Mesenchymal stem cell (in vitro differentiated cells and primary cell): ENCODE measurements at regions not wholly inside any gene's neighbourhood (a gene's known extent, or its start where the extent isn't known, plus 50 kb on each side); places are given as distances from the start of the nearest gene placed in this dataset.
A peak's percentile ranks its signal among the peaks of the same experiment; 100 is the strongest.

ENCODE experiments used
- DNase-seq: peaks from one replicate; pipeline ENCODE4 v3.0.0-alpha.2; 2013
- H2AFZ ChIP-seq: one replicate; pipeline ENCODE4 v1.6.1; 2013; ENCODE audit warnings: low read depth, mild to moderate bottlenecking, control low read depth, inconsistent platforms, low read length, moderate library complexity
- H2AK5ac ChIP-seq: 2 replicates; pipeline ENCODE4 v1.6.1; 2013; ENCODE audit warnings: low read length, moderate library complexity, mild to moderate bottlenecking, inconsistent platforms; ENCODE audit not compliant: severe bottlenecking
- H2BK120ac ChIP-seq: one replicate; pipeline ENCODE4 v1.6.1; 2013; ENCODE audit warnings: low read depth, mild to moderate bottlenecking, inconsistent platforms, low read length, moderate library complexity
- H2BK12ac ChIP-seq, 2 experiments: one replicate each; pipeline ENCODE4 v1.6.1; 2013; ENCODE audit warnings: inconsistent platforms in 2 of 2, low read length in 2 of 2, mild to moderate bottlenecking in 2 of 2, moderate library complexity in 2 of 2, control low read depth in 1 of 2
- H2BK15ac ChIP-seq: one replicate; pipeline ENCODE4 v1.6.1; 2013; ENCODE audit warnings: mild to moderate bottlenecking, low read depth, inconsistent platforms; ENCODE audit not compliant: poor library complexity, severe bottlenecking
- H2BK5ac ChIP-seq: 2 replicates; pipeline ENCODE4 v1.6.1; 2013; ENCODE audit warnings: low read depth, mild to moderate bottlenecking, low read length, control low read depth, inconsistent platforms; ENCODE audit not compliant: poor library complexity, severe bottlenecking
- H3K14ac ChIP-seq, 2 experiments: one replicate each; pipeline ENCODE4 v1.6.1; 2013; ENCODE audit warnings: inconsistent platforms in 2 of 2, low read length in 2 of 2, control low read depth in 1 of 2, mild to moderate bottlenecking in 1 of 2, moderate library complexity in 1 of 2
- H3K18ac ChIP-seq, 2 experiments: one replicate each; pipeline ENCODE4 v1.6.1; 2013; ENCODE audit warnings: inconsistent platforms in 2 of 2, low read length in 2 of 2, control low read depth in 1 of 2, low read depth in 1 of 2, mild to moderate bottlenecking in 1 of 2
- H3K23ac ChIP-seq, 2 experiments: one replicate each; pipeline ENCODE4 v1.6.1; 2013; ENCODE audit warnings: inconsistent platforms in 2 of 2, low read length in 2 of 2, mild to moderate bottlenecking in 2 of 2, moderate library complexity in 2 of 2, control low read depth in 1 of 2
- H3K27ac ChIP-seq: 2 replicates; pipeline ENCODE4 v1.5.1; 2013; ENCODE audit warnings: mild to moderate bottlenecking, moderate library complexity, low read length, control low read depth, inconsistent platforms; ENCODE audit not compliant: poor library complexity, severe bottlenecking
- H3K27me3 ChIP-seq, 2 experiments: 2 replicates each; pipeline versions ENCODE4 v1.6.1 to v1.7.0; 2013; ENCODE audit warnings: low read length in 2 of 2, mild to moderate bottlenecking in 2 of 2, moderate library complexity in 2 of 2, control low read depth in 1 of 2, inconsistent platforms in 1 of 2; ENCODE audit not compliant: control insufficient read depth in 1 of 2, insufficient read depth in 1 of 2
- H3K36me3 ChIP-seq, 2 experiments: 2 replicates each; pipeline versions ENCODE4 v1.6.1 to v1.7.0; 2013; ENCODE audit warnings: low read length in 2 of 2, control low read depth in 1 of 2, inconsistent platforms in 1 of 2, low read depth in 1 of 2, mild to moderate bottlenecking in 1 of 2; ENCODE audit not compliant: insufficient read depth in 2 of 2, control insufficient read depth in 1 of 2
- H3K4ac ChIP-seq, 2 experiments: one replicate each; pipeline ENCODE4 v1.6.1; 2013; ENCODE audit warnings: inconsistent platforms in 2 of 2, low read length in 2 of 2, mild to moderate bottlenecking in 2 of 2, moderate library complexity in 2 of 2, control low read depth in 1 of 2, low read depth in 1 of 2
- H3K4me1 ChIP-seq: 2 replicates; pipeline ENCODE4 v1.6.1; 2013; ENCODE audit warnings: low read depth, low read length, control low read depth; ENCODE audit not compliant: control insufficient read depth, insufficient read depth
- H3K4me2 ChIP-seq: 2 replicates; pipeline ENCODE4 v1.6.1; 2013; ENCODE audit warnings: low read length, mild to moderate bottlenecking, inconsistent platforms; ENCODE audit not compliant: poor library complexity, severe bottlenecking
- H3K4me3 ChIP-seq, 2 experiments: 2 replicates each; pipeline versions ENCODE4 v1.5.1 to v1.7.0; 2013; ENCODE audit warnings: low read length in 2 of 2, mild to moderate bottlenecking in 2 of 2, control low read depth in 1 of 2, low read depth in 1 of 2; ENCODE audit not compliant: insufficient read depth in 1 of 2
- H3K79me1 ChIP-seq: replicated peaks from 2 replicates; pipeline ENCODE4 v1.6.1; 2013; ENCODE audit warnings: mild to moderate bottlenecking, control low read depth, low read length, inconsistent platforms; ENCODE audit not compliant: poor library complexity, severe bottlenecking
- H3K9ac ChIP-seq: 2 replicates; pipeline ENCODE4 v1.7.0; 2013; ENCODE audit warnings: mild to moderate bottlenecking, low read length, moderate library complexity
- H3K9me3 ChIP-seq: 2 replicates; pipeline ENCODE4 v1.7.0; 2013; ENCODE audit warnings: mild to moderate bottlenecking, low read length; ENCODE audit not compliant: control insufficient read depth
- H4K8ac ChIP-seq: one replicate; pipeline ENCODE4 v1.6.1; 2013; ENCODE audit warnings: inconsistent platforms, mild to moderate bottlenecking, low read length, moderate library complexity
- H4K91ac ChIP-seq: one replicate; pipeline ENCODE4 v1.6.1; 2013; ENCODE audit warnings: mild to moderate bottlenecking, low read length, inconsistent platforms
- WGBS: methylation state at CpG from one replicate; pipeline ENCODE4 v1.1.7; 2013; ENCODE audit warnings: mixed read lengths; 5-methylcytosine and 5-hydroxymethylcytosine counted together

GRCh38 chr21:43287795-43288755, 119.3 kb downstream of the CRYAA start:
- no peak overlapping the region for H4K91ac ChIP-seq
- peaks cover 3% of the 10 kb centered on the region for H3K4me1 ChIP-seq
- no peak overlapping the region for H3K4ac ChIP-seq
- no peaks in the 10 kb centered on the region for H3K79me1 ChIP-seq
- H2AK5ac ChIP-seq, result no peak overlapping the region
- no peak overlapping the region for H3K27ac ChIP-seq
- 84% methylated on average over 22 of the region's 22 CpGs for WGBS
- H2BK120ac ChIP-seq, result no peak overlapping the region
- no peak overlapping the region for H3K4me2 ChIP-seq
- no peak overlapping the region for H2AFZ ChIP-seq
- H4K8ac ChIP-seq, result no peak overlapping the region
- H2BK12ac ChIP-seq, result no peak overlapping the region
- H3K9ac ChIP-seq, result no peak overlapping the region
- H3K36me3 ChIP-seq, result no peaks in the 10 kb centered on the region
- H3K9me3 ChIP-seq, result peaks cover 18% of the 10 kb centered on the region
- peaks cover 0 to 11% of the 10 kb centered on the region in 2 experiments for H3K27me3 ChIP-seq
- no peak overlapping the region for H2BK15ac ChIP-seq
- H3K18ac ChIP-seq, result no peak overlapping the region
- H3K23ac ChIP-seq, result no peak overlapping the region
- no peak overlapping the region for H3K4me3 ChIP-seq
- no peak overlapping the region for H2BK5ac ChIP-seq
- no peak for DNase-seq
- peak overlapping the region in 1 of 2 experiments; percentile 19 for H3K14ac ChIP-seq

DNA sequence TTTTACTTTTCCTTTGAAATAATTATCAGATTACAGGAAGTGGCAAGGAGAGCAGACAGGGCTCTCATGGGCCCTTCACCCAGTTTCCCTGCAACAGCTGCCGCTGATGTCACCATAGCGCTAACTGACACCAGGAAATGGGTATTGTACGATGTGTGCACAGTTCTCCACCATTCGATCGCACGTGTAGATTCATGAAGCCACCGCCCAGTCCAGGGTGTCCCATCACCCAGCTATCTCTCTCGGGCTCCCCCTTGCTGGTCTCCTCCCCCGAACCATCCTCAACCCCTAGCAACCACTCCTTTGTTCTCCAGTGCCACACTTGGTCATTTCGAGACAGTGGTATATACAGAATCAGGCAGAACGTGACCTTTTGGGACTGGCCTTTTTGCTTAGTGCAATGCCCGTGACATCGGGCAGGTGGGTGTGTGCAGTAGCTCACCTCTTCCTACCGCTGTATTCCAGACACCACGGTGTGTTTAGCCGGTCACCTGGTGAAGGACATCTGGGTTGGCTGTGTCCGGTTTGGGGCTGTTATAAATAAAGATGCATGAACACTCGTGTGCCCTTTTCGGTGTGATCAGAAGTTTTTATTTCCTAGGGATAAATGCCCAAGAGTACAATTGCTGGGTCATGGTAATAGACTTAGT, 118.4 kb downstream of the CRYAA start:
- Histone ChIP-seq H3K4ac (no peak overlapping the region), H3K18ac (no peak overlapping the region), H2BK15ac (no peak overlapping the region), H3K9me3 (peaks cover 18% of the 10 kb centered on the region), H3K4me1 (peaks cover 3% of the 10 kb centered on the region), H2BK120ac (no peak overlapping the region), H3K79me1 (no peaks in the 10 kb centered on the region), H2AK5ac (no peak overlapping the region), H3K27ac (no peak overlapping the region), H3K14ac (no peak overlapping the region), H2BK12ac (no peak overlapping the region), H2AFZ (no peak overlapping the region), H3K9ac (no peak overlapping the region), H3K23ac (no peak overlapping the region), H3K4me2 (no peak overlapping the region), H4K8ac (no peak overlapping the region), H3K36me3 (no peaks in the 10 kb centered on the region), H3K27me3 (peaks cover 0 to 11% of the 10 kb centered on the region in 2 experiments), H4K91ac (no peak overlapping the region), H2BK5ac (no peak overlapping the region), H3K4me3 (no peak overlapping the region)
- DNase-seq, result no peak
- 92% methylated on average over 17 of the region's 19 CpGs for WGBS

GRCh38 chr21:43286196-43286595, 117.4 kb downstream of the CRYAA start:
- no peak overlapping the region for H3K4me3 ChIP-seq

DNA sequence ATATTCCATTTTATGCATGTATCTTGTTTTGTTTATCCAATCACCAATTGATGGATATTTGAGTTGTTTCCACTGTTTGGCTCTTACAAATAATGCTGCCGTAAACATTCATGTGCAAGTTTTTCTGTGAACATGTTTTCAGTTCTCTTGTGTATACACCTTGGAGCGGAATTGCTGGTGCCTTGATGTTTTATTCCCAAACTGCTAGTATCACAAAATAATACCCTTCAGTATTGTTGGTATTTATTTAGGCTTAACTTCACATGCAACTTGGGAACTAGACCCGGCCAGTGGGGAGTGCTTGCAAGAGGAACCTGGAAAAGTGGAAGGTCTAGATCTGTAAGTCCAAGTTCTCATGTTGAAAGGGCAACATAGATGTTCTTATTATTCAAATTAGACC, 115.9 kb downstream of the CRYAA start:
- no peak for DNase-seq
- no peak overlapping the region for H2BK5ac ChIP-seq
- peaks cover 16% of the 10 kb centered on the region for H3K9me3 ChIP-seq
- peaks cover 0 to 11% of the 10 kb centered on the region in 2 experiments for H3K27me3 ChIP-seq
- no peaks in the 10 kb centered on the region for H3K36me3 ChIP-seq
- no peak overlapping the region for H3K27ac ChIP-seq
- H2BK15ac ChIP-seq, result no peak overlapping the region
- H3K4me3 ChIP-seq, result no peak overlapping the region
- no peak overlapping the region for H2BK120ac ChIP-seq
- H2AFZ ChIP-seq, result no peak overlapping the region
- 95% methylated on average over 1 of the region's 3 CpGs for WGBS
- no peak overlapping the region for H3K9ac ChIP-seq
- H4K8ac ChIP-seq, result no peak overlapping the region
- H3K79me1 ChIP-seq, result no peaks in the 10 kb centered on the region
- no peak overlapping the region for H3K4ac ChIP-seq
- H3K23ac ChIP-seq, result no peak overlapping the region
- H3K14ac ChIP-seq, result no peak overlapping the region
- no peak overlapping the region for H4K91ac ChIP-seq
- H3K4me2 ChIP-seq, result no peak overlapping the region
- no peak overlapping the region for H2AK5ac ChIP-seq
- H2BK12ac ChIP-seq, result no peak overlapping the region
- H3K18ac ChIP-seq, result no peak overlapping the region
- peaks cover 3% of the 10 kb centered on the region for H3K4me1 ChIP-seq

More at GRCh38 chr21:43286196-43286595, 117.4 kb downstream of the CRYAA start:
- no peak overlapping the region for H3K18ac ChIP-seq
- no peak overlapping the region for H3K27ac ChIP-seq
- H2BK15ac ChIP-seq, result no peak overlapping the region
- H2BK12ac ChIP-seq, result no peak overlapping the region
- no peak overlapping the region for H2BK5ac ChIP-seq
- H3K14ac ChIP-seq, result no peak overlapping the region
- H4K91ac ChIP-seq, result no peak overlapping the region
- H3K27me3 ChIP-seq, result peaks cover 0 to 11% of the 10 kb centered on the region in 2 experiments
- no peak overlapping the region for H2AK5ac ChIP-seq
- H3K4ac ChIP-seq, result no peak overlapping the region
- peaks cover 18% of the 10 kb centered on the region for H3K9me3 ChIP-seq
- H3K23ac ChIP-seq, result no peak overlapping the region
- no peaks in the 10 kb centered on the region for H3K79me1 ChIP-seq
- no peak for DNase-seq
- no peak overlapping the region for H4K8ac ChIP-seq
- no peaks in the 10 kb centered on the region for H3K36me3 ChIP-seq
- WGBS, result 81% methylated on average over 5 of the region's 5 CpGs
- H3K9ac ChIP-seq, result no peak overlapping the region
- H3K4me2 ChIP-seq, result no peak overlapping the region
- peaks cover 3% of the 10 kb centered on the region for H3K4me1 ChIP-seq
- H2AFZ ChIP-seq, result no peak overlapping the region
- H2BK120ac ChIP-seq, result no peak overlapping the region
